ENCODE measurements at regions not wholly inside any gene's neighbourhood (a gene's known extent, or its start where the extent isn't known, plus 50 kb on each side); places are given as distances from the start of the nearest gene placed in this dataset.
A peak's percentile ranks its signal among the peaks of the same experiment; 100 is the strongest.

DNA sequence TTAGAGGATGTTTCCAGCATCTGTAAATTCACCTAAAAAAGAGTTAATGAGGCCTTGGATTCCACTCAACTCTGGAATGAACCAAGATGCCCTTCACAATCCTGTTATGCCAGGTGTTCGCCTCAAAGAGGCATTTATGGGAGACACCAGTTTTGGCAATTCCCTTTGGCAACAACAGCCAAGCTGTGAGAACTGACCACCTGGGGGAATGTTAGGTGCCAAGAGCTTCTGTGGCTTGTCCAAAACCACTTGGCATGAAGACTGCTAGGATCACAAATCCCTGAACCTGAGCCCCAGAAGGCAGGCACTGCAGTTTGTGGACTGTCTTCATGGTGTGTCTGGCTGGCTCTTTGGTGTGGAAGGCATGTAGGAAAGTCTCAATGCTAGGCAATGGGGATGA is 164.4 kb upstream of the BDNF start:
- intact Hi-C loops (cut with DNase I): no loop called here
- ATAC-seq (no peak), DNase-seq (ENCODE audit: low spot score) (no peak)

DNA sequence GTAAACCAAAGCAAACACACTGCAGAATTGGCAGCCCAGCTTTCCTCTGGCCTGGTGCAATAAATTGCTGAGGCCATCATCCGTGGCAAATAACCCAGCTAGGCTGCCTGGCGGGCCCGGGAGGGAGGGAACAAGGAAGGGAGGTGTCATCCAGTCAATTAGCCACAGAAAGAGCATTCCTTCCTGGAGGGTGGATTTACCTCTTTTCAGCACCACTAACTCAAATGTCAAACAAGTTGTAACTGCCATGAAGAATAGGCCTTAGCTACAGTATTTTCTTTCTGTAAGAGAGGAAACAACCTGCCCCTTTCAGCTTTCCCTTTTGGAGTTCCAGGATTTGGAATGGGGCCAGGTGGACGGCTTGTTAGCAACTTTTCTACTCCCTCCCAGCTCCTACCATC is 163.8 kb upstream of the BDNF start:
- DNase-seq (ENCODE audit: low spot score) (no peak), ATAC-seq (no peak)
- intact Hi-C loops (cut with DNase I): no loop called here

DNA sequence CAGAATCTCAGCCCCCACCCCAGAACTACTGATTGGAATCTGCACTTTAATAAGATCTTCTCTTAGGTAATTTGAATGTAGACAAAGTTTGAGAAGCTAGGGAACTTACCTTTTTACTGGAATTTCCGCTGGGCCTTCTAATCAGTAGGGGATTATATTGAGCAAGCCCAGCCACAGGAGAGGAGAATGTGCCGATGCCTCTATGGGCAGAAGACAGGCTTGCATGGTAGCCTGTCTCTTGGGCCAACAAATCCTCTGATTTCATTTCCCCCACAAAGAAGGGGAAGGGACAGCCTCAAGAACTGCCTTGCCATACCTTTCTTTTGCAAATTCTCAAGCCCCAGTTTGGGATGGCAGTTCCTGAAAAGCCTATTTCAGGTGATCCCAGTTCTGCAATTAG is 163.4 kb upstream of the BDNF start:
- intact Hi-C loops (cut with DNase I): no loop called here
- DNase-seq (ENCODE audit: low spot score) (no peak), ATAC-seq (no peak)

DNA sequence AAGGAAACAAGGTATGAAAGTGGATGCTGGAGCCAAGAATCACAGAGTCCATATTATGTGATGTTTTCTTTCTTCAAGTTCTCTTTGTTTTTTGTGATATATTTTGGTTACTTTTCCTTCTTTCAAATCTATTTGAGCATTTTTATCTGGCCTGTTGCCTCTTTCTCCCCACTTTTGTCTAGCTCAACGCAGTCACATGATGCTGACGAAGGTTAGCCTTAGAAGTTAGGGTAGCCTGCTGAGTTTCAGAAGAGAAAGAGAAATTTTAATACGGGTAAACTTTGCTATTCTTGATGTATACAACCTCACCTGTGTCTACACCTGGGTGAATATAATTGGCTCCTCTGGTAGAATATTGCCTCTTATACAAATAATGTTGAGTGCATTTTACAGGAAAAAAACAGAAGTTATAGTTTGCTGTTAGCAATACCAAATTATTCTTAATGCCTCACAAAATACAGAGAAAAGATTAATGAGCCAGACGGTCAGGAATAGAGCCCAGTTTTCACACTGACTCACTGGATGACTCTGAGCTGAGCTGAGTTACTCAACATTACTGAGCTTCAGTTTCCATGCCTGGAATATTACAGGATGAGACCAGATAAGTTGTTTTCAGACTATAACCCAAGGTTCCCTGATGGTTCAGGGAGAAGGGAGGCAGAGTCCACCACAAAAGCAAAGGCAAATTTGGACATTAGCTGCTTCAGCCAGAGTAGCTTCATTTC is 161.6 kb upstream of the BDNF start:
- ATAC-seq (peak; percentile 42), DNase-seq (ENCODE audit: low spot score) (no peak)
- intact Hi-C loops (cut with DNase I): no loop called here

DNA sequence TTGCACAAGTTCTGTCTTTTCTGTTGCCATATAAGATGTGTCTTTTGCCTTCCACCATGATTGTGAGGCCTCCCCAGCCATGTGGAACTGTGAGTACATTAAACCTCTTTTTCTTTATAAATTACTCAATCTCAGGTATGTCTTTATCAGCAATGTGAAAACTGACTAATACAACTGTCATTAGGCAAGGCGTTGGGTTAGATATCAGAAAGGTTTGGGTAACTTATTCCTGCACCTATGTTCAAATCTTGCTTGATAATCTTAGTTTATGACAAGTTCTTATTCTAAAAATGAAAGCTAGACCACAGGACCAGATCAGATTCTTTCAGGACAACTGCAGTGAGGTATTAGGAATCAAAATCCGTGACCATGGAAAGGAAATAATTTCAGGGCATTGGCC is 160.6 kb upstream of the BDNF start:
- intact Hi-C loops (cut with DNase I): no loop called here

DNA sequence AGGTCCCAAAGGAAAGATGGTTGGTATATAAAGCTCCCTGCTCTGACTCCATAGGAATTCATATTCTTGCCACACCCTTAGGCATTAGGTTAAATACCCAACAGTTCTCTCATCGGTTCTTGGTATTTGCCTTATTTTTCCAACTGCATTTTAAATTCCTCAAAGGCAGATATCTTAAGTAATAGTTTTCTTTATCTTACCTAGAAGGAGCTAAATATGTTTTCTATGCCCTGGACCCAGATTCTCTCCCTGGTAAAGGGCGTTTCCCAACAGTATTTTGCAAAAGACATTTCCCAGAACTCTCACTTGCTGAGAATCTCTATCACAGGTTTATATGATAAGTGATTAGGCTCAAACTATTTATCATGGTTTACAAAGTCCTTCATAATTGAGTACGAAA is 158.6 kb upstream of the BDNF start:
- ATAC-seq (no peak), DNase-seq (ENCODE audit: low spot score) (no peak)
- intact Hi-C loops (cut with DNase I): no loop called here

More for the DNA sequence above, 160.6 kb upstream of the BDNF start:
- ATAC-seq (no peak), DNase-seq (ENCODE audit: low spot score) (no peak)

DNA sequence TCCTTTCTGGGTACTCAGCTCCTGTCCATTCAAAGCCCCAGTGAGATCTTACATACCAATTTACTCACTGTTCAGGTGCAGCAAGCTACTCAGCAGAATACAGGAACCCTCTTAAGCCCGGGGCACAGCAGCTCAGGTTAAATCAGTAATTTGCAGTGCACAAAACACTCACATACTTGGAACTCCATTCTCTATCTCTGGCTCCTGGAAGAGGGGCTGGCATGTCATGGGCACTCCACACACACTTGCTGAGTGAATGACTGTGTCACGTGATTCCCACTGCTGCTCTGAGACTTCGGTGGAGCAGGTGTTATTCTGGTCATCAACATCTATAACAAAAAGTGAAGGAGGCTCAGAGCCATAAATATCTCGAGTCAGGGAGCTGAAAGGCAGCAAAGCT is 157.3 kb upstream of the BDNF start:
- intact Hi-C loops (cut with DNase I): no loop called here
- ATAC-seq: no peak

DNA sequence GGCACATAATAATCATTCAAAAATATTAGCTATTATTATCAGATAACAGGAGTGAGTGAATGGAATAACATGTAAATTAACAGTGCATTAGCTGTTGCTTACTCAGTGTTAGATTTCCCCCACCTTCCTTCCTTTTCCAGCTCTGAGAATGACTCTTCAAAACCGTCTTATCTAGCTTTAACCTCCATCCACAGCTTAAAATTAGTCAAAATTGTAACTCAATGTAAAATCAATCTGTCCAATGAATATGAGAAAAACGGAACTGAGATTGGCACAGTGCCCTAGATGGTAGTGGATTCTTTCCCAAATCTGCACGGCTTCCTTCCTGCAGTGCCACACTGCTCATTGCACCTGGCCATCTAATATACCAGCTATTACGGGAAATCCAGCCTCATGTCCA is 156.8 kb upstream of the BDNF start:
- DNase-seq (ENCODE audit: low spot score) (no peak), ATAC-seq (no peak)
- intact Hi-C loops (cut with DNase I): no loop called here

More for the DNA sequence above, 157.3 kb upstream of the BDNF start:
- DNase-seq (ENCODE audit: low spot score): no peak

DNA sequence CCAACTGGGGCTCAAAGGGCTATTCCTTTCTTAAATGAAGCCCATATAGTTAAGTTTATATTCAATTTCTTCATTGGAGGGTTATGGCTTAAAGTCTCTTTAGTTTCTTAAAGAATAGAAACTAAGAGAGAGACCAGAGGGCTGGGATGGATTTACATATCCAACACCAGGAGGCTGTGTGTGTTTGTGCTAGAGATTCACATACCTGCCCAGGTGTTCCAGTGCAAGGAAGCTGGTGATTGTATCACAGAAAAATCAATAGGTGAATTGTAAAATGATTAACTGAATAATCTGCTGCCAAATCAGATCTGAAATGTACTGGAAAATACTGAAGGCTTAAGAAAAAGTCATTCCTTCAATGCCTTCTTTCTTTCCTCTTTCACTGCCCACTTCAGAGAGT is 148.2 kb upstream of the BDNF start:
- ATAC-seq (no peak), DNase-seq (ENCODE audit: low spot score) (no peak)
- intact Hi-C loops (cut with DNase I): no loop called here

DNA sequence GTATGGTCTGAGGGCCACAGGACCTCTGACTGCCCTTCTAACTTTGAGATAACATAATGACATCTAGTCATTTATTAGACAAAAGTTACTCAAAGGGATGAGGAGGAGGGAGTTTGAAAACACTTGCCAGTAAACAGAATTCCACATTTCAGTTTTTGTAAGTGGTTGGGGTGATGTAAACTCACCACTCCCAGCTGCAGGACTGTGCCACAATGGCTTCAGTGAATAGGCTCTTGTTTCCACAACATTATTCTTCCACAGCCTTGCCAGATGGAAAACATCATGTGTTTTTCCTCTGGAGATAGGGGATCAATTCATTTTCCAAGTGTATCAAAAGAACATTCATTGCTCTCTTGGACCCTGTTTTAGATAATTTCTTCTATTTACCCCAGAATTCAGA is 147.2 kb upstream of the BDNF start:
- DNase-seq (ENCODE audit: low spot score) (no peak), ATAC-seq (peak; percentile 78)
- intact Hi-C loops (cut with DNase I): no loop called here

DNA sequence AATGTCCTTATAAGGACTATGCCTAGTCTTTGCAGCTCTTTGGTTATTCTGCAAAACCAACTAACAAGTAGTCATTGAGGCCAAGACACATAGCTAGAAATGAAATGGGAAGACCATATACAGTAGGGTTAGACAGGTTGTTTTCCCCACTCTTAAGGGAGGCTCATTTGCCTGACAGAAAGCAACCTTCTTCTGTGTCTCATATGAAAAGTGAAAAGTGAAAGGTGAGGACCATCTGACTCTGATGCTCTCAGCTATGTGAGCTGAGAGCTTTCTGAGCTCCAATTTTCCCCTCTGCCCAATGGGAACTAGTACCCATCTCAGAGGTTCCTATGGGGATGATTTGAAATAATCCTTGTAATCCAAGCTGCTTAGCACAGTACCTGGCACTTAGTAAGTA is 142.0 kb upstream of the BDNF start:
- intact Hi-C loops (cut with DNase I): no loop called here
- ATAC-seq (no peak), DNase-seq (ENCODE audit: low spot score) (no peak)

DNA sequence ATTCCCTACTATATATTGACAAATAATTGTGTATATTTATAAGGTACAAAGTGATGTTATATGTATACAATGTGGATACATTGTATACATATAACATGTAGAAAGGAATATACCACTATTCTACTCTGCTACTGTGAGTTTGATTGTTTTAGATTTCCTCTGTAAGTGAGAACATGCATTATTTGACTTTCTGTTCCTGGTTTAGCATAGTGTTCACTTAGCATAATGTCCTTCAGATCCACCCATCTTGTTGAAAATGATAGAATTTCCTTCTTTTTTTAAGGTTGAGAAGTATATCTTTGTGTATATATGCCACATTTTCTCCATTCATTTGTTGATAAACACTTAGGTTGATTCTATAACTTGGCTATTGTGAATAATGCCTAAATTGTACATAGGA is 140.8 kb upstream of the BDNF start:
- DNase-seq (ENCODE audit: low spot score): no peak
- ATAC-seq: no peak
- intact Hi-C loops (cut with DNase I): no loop called here

DNA sequence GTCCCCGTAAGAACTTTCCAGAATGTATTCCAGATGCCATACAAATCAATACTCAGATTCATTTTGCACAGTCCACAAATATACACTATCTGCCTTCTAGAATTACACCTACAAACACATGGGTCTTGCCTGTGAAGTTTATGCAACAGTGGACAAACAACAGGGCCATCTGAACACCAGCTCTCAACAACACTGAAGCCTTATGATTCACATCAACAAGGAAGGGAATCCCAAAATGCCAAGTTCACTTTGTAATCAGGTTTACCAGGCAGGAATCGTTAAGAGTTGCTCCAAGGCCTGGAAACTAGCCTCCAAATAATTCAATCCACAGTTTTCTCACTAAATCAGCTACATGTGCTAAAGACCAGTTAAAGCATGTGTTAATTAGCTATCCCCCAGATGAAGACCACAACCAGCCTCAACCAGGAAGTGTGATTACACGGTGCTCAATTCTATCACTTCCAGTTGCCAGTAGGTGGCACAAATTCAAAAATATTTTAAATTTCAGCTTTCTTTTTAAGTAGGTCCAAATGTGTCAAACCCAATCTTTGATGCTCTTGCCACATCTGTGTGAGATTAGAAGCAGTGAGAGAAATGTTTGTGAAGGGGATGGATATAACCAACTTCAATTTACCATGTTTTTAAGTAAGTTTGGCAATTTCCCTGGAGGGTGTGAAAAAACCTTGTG is 139.1 kb upstream of the BDNF start:
- DNase-seq (ENCODE audit: low spot score) (no peak), ATAC-seq (no peak)
- intact Hi-C loops (cut with DNase I): no loop called here

DNA sequence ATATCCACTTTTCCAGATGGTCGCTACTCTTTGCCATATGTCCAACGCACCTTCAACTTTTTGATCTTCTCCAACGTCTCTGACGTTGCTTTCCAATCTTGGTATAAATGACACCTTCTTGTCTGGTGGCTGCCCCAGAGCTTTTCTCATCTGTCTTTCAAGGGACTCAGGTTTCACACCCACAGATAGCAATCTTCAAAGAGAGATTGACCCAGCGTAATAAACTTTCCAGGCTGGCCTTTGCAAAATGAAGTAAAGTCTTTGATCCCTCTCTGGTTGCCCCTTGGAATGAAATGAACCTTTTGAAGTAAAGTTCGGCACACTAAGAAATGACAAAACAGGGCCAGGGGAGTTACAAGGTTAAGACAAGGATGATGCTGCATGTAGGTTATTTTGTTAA is 138.4 kb upstream of the BDNF start:
- intact Hi-C loops (cut with DNase I): no loop called here
- DNase-seq (ENCODE audit: low spot score): no peak
- ATAC-seq: no peak

DNA sequence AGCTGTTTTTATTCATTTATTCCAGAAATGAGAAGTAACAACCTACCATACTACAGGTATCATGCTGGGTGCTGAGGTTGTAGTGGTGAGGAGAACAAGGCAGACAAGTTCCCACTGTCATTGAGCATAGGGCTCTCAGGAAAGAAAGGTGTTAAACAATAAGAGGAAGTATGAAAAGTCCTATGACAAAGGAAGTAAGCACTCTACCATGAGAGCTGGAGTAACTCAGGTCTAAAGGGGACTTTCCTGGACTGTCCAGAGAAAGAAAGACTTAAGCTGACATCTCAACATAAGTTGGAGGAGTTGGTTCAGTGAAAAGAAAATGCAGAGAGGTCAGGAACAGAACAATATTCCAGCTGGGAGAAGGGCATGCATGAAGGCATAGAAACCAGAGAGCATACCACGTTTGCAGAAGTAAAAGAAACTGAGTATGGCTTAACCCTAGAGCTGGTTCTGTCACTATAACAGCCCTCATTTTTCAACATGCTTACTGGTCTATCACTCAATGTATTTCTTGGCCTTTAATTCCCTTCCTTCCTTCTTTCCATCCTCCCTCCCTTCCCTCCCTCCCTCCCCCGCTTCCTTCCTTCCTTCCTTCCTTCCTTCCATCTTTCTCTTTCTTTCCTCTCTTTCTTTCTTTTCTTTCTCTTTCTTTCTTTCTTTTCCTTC is 137.8 kb upstream of the BDNF start:
- intact Hi-C loops (cut with DNase I): no loop called here

DNA sequence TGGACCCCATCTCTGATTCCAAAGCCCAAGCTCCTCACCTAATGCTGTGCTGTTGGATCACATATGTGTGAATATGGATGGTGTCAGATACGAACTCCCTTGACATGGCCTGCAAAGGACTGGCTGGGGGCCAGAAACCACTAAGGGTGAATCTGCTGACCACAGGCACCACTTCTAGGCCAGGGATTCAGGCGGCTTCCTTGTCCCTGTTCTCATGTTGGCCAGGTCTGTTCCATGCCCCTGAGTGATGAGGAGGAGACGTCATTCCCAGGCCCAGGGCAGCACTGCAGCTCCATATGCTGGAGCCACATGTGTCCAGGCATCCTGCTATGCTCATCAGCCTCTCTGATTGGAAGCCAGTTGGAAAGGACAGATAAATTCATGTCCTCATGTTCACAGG is 130.0 kb upstream of the BDNF start:
- ATAC-seq (no peak), DNase-seq (ENCODE audit: low spot score) (no peak)
- intact Hi-C loops (cut with DNase I): no loop called here

More for the DNA sequence above, 137.8 kb upstream of the BDNF start:
- ATAC-seq (no peak), DNase-seq (ENCODE audit: low spot score) (no peak)

DNA sequence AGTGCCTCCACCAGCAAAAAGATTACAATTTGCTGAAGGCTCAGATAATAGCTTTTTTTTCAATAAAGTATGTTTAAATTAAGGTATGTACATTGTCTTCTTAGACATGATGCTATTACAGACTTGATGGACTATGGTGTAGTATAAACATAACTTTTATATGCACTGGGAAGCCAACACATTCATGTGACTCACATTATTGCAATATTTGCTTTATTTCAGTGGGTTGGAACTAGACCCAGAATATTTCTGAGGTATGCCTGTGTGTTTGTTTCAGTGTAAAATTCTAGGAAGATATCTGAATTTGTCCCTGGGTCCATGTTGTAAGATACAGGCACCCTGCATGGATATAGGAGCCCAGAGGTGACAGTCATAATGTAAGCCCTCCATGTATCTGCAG is 120.0 kb upstream of the BDNF start:
- intact Hi-C loops (cut with DNase I): loop anchor here (10.0 kb wide), 1 partner anchor 1115 kb away; no protein-coding TSS in a partner anchor
- no peak for ATAC-seq
- no peak for DNase-seq (ENCODE audit: low spot score)

DNA sequence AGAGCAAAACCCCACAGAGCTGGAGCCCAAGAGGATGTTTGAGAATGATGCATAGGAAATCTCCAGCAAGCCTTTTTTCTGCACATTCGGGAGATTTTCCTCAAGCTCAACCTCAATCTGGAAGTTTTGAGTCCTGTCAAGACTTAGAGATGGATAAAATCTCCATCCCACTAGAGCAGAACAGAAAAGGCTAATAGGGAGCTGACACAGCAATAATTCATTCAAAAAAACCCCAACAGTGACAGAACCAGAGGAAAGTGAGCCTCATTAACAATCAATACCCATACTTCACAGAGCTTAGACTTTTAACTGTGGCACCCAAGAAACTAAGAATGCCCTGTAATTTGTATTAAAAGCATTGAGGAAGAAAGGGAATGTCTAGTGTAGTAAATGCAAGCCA is 115.9 kb upstream of the BDNF start:
- intact Hi-C loops (cut with DNase I): no loop called here
- ATAC-seq (no peak), DNase-seq (ENCODE audit: low spot score) (no peak)

DNA sequence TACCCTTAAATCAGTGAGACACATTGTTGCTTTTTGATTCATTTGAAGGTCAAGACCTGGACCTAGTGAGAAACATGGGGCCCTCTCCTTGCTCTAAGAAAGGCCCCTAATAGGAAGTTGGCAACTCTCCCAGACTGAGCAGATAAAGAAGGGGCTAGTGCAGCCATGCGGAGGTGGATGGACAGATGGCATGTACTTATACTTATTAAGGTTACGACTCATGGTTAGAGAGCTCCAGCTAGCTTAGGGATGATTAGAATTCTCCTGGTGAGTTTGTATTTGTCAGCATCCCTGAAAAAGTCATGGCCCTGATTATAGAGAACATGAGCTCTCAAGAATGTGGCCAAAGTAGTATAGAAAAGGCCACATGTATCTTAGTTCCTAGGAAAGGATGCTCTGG is 112.1 kb upstream of the BDNF start:
- no peak for DNase-seq (ENCODE audit: low spot score)
- intact Hi-C loops (cut with DNase I): no loop called here
- no peak for ATAC-seq

DNA sequence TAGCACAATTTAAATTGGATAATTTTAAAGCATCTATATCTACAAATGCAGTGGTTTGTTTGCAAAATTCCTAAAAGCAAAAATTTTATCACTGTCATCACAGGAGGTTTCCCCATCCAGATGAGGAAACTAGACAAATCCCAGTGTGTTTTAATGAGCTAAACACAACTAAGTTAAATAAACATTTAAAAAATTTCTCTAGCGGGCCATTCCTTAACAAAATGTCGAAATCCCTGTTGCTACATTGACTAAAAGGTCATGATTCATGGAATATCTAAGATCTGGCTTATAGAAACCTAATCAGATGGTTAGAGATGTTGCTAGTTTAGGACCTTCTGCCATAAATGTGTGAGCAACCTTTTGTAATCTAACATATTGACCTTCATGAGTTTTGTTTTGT is 107.3 kb upstream of the BDNF start:
- intact Hi-C loops (cut with DNase I): no loop called here
- ATAC-seq (no peak), DNase-seq (ENCODE audit: low spot score) (no peak)

Data from sciatic nerve (tissue), 2 donors.